C4-2B (cell line): ENCODE measurements at regions not wholly inside any gene's neighbourhood (a gene's known extent, or its start where the extent isn't known, plus 50 kb on each side); places are given as distances from the start of the nearest gene placed in this dataset.

Source experiments
- H3K27ac ChIP-seq: fragments of 450-650 bp; 2 replicates; pipeline ENCODE4 v1.5.1; 2017
- ZFX ChIP-seq: fragments of 450-650 bp; IDR thresholded peaks from 2 replicates; pipeline ENCODE4 v1.6.1; 2017
- TF ChIP-seq, protein P1 (sequence below): fragments of 450-650 bp; conservative IDR thresholded peaks from 2 replicates; pipeline ENCODE4 v1.5.1; 2017; ENCODE audit warnings: mild to moderate bottlenecking

DNA sequence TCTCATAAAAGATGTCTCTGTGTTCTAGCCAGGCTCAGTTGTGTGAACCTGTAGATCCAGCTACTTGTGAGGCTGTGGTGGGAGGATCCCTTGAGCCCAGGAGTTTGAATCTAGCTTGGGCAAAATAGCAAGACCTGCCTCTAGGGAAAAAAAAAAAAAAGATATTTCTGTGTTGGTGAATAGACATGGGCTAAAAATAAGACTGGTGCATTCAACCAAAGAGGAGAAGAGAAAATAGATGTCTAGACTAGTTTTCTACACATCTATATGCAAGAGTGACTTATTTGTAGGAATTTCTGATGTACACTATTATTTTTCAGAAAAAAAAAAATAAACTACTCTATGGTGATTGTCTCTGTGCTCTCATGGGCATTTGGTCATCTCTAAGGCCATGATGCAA is 555.1 kb downstream of the BCL11A start:
- no peak for TF ChIP-seq ZFX
- TF ChIP-seq, protein P1, sequence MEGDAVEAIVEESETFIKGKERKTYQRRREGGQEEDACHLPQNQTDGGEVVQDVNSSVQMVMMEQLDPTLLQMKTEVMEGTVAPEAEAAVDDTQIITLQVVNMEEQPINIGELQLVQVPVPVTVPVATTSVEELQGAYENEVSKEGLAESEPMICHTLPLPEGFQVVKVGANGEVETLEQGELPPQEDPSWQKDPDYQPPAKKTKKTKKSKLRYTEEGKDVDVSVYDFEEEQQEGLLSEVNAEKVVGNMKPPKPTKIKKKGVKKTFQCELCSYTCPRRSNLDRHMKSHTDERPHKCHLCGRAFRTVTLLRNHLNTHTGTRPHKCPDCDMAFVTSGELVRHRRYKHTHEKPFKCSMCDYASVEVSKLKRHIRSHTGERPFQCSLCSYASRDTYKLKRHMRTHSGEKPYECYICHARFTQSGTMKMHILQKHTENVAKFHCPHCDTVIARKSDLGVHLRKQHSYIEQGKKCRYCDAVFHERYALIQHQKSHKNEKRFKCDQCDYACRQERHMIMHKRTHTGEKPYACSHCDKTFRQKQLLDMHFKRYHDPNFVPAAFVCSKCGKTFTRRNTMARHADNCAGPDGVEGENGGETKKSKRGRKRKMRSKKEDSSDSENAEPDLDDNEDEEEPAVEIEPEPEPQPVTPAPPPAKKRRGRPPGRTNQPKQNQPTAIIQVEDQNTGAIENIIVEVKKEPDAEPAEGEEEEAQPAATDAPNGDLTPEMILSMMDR = no peak
- no peak overlapping the region for H3K27ac ChIP-seq

DNA sequence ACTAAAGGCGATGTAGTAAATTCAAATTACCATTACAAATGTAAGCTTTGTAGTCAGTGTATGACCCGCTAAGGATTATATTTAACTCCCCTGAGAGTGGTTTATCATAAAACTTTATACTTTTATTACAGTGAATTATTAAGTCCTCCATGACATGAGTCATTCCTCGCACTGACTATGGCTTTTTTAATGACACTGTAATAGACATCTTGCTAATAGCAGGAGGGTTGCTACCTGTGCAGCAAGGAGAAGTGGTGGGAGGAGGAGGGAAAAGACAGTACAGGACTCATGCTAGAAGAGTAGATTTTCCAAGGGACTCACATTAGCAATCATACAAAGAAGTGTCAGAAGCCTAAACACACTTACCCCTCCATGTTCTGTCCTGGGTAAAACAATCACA is 556.1 kb downstream of the BCL11A start:
- TF ChIP-seq ZFX = no peak
- TF ChIP-seq, protein P1 = no peak
- H3K27ac ChIP-seq = no peak overlapping the region

DNA sequence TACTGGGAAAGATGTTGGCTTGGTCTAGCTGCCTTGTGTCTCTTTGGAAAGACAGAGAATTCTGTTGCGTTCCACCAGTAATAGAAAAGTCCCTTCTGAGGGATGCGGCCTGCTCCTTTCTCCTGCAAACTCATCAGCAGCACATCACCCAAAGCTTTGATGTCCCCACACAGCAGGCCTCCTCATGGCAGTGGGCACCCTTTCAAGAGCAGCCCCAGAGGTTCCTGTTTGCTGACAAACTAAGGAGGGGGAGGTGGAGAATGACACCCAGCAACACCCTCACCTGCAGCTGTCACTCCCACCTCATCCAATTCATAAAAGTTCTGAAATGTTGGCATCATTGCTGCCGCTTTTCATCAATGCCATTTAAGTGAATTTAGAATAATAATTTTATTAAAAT is 556.6 kb downstream of the BCL11A start:
- TF ChIP-seq, protein P1 = no peak
- TF ChIP-seq ZFX = no peak
- H3K27ac ChIP-seq = no peak overlapping the region

DNA sequence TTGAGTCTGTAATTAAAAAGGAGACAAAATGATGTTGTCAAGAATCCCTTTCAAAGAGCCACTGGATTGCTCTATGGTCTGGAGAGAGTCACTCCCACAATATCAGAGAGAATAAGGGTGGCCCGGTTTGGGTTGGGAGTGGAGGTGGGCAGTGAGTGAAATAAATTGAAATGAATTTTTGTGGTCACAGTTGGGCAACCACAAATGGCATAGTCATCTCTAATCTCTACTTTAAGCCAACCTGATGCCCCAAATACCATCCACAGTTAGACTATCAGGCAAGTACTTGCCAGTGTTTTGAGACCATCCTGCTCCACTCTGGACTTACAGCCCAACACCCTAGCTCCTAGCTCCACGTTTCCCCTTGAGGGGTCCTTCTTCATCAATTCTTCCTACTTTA is 559.7 kb downstream of the BCL11A start:
- no peak for TF ChIP-seq ZFX
- TF ChIP-seq, protein P1 = no peak
- no peak overlapping the region for H3K27ac ChIP-seq

DNA sequence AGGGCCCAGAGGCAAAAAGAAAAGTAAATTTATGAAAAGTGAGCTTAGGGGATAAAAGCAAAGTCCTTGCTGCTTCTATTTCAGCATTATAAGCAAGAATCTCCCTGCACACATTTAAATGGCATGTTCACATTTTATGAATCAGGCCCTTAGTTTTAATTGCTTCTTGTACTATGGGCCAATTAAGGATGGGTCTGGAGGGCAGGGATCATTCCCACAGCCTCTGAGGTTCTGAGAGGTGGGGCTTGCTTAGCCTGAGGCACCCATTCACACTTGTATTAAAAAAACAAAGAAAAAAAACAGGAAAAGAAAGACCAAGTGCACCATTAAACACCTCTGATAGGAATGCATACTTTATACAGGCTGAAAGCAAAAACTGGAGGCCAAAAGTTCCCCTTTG is 565.1 kb downstream of the BCL11A start:
- no peak overlapping the region for H3K27ac ChIP-seq
- TF ChIP-seq, protein P1 = no peak
- TF ChIP-seq ZFX = no peak

DNA sequence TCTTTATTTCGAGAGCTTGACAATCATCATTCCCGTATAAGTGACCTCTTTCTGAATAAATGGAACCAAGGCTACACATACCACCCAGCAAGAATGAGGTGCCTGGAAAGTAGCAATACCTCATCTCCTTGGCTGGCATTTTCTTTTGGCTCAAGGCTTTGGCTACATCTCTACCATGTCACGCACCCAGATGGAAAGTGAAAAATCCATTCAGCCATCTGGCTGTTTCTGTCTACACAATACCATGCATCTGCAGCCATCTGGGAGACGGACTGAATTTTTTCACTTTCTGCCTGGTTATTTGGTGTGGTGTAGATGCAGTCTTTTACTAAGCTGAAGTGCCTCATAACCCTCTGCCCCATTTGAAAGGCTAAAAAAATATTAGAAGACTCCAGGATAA is 566.9 kb downstream of the BCL11A start:
- no peak overlapping the region for H3K27ac ChIP-seq
- TF ChIP-seq, protein P1 = no peak
- no peak for TF ChIP-seq ZFX

DNA sequence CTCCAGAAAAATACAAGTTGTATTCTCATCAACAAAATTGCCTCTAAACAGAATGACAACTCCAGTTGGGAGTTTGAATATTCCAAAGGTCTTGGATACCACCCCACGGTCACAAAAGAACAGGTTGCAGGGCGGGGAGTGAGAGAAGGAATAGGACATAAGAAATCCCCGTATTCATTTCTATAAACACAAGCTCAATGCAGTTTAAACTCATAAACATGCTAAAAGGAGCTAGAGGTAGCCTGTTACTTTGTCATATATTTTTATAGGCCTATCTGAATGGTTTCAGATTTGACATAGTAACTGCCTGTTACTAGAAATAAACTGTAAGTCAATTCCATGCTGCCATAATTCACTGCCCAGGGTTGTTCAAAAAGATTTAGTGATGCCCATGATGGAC is 567.5 kb downstream of the BCL11A start:
- TF ChIP-seq ZFX = no peak
- TF ChIP-seq, protein P1 = no peak
- no peak overlapping the region for H3K27ac ChIP-seq
